NCI-H524 treated with DMSO at 0.1 percent for 48 hours (cell line): ENCODE measurements at regions not wholly inside any gene's neighbourhood (a gene's known extent, or its start where the extent isn't known, plus 50 kb on each side); places are given as distances from the start of the nearest gene placed in this dataset.
"Not testable (repeated sequence)": the region's sequence is repeated elsewhere in the genome, so short reads cannot be mapped to it uniquely, and the experiment has no call there.

Experiments
- DNase-seq: peaks from one replicate; lab custom pipeline; 2025; lab: John Stamatoyannopoulos, UW

GRCh38 chr6:20341096-20341495, 60.6 kb upstream of the E2F3 start:
- DNase-seq = no peak

DNA sequence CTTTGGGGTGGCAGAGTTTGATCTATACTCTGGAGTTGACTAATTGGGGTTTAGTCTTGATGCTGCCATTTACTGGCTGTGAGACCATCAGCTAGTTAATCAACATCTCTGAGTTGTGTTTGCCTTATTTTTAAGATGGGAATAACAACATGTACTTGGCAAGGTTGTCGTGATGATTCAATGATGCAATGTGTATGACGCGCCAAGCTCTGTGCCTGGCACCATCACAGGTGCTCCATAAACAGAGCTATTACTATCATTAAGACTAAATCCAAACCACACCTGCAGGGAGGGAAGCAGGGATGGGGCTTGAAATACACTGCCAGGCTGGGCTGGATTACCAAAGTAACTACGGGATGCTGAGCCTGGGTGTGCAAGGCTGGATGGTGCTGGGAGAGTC, 60.1 kb upstream of the E2F3 start:
- DNase-seq = no peak

DNA sequence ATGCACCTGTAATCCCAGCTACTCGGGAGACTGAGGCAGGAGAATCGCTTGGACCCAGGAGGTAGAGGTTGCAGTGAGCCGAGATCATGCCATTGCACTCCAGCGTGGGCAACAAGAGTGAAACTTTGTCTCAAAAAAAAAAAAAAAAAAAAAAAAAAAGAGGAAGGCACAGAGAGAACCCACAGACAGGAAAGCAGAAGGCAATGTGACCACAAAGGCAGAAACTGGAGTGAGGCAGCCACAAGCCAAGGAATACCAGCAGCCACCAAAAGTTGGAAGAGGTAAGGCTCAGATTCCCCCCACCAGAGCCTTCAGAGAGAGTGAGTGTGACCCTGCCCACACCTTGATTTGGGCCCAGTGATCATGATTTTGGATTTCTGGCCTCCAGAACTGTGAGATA, 54.7 kb upstream of the E2F3 start:
- DNase-seq = not testable (repeated sequence)

GRCh38 chr6:20348041-20348440, 53.6 kb upstream of the E2F3 start:
- DNase-seq = no peak

- no peak for DNase-seq
Measured at GRCh38 chr6:20349225-20349624, 52.5 kb upstream of the E2F3 start.

DNA sequence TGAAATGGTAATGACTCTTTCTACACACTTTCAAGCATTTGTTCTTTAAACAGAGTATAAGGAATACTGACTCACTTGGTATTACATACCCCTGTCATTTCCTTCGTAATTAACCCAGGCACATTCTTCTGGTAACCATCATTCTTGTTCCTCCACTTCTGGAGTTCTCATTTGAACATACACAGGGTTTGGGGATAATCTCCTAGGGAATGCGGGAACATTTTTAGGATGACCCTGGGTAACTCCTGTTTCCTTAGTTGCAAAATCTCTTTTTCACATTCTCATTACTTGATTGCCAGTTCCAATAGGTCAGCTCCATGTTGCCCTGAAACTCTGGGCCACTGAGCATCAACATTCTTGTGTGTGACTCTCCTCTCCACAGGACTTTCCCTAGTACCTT, 51.5 kb upstream of the E2F3 start:
- no peak for DNase-seq

- no peak for DNase-seq
Measured at GRCh38 chr6:20351534-20351933, 50.1 kb upstream of the E2F3 start.
